T follicular helper cell (primary cell): ENCODE measurements at regions not wholly inside any gene's neighbourhood (a gene's known extent, or its start where the extent isn't known, plus 50 kb on each side); places are given as distances from the start of the nearest gene placed in this dataset.

ENCODE experiments used
- DNase-seq: peaks from one replicate; pipeline ENCODE4 v3.0.0-alpha.2; 2020; ENCODE audit warnings: low read depth

DNA sequence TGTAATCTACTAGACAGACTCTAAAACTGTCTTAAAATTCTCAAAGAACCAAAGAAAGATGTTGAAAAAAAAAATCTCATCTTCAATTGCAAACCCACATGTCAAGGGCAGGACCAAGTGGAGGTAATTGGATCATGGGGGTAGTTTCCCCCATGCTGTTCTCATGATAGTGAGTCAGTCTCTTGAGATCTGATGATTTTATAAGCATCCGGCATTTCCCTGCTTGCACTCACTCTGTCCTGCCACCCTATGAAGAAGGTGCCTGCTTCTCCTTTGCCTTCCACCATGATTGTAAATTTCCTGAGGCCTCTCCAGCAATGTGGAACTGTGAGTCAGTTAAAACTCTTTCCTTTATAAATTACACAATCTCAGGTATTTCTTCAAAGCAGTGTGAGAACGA lies 257.0 kb downstream of the HHIPL2 start:
- no peak for DNase-seq

DNA sequence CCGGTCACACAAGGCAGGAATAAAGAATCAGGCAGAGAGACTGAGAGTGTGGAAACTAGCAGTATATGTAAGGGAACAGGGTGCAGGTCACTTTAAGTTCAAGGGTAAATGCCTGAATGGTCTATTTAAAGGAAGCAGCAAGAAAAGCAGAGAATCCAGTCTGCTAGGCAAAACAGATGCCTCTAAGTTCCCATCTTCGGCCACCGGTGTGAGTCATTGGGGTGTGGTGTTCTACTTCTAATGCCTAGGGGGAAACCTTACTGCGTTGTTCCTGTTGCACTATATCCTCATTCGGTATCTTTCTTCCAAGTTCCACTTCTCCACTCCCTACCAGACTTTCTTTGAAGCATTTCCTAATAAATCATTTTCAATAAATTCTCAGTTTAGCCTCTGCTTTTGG lies 259.9 kb downstream of the HHIPL2 start:
- DNase-seq: no peak

DNA sequence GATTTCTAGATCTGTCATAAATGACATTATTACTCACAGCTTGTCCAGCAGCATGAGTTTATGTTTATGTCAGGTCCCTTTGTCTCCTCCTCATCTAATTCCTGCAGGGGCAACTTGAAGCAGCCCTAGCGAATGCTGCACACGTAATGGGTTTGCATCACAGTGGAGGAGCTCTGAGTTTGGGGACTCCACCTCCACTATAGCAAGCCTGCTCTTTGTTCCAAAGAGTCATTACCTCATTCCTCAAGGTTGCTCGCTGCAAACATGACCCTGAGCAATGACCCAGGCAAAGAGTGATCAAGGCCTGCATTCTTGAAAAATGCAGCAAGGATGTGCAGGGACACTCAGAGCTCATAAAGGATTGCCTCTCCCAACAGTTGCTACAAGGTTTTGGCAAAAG lies 261.9 kb downstream of the HHIPL2 start:
- no peak for DNase-seq

DNA sequence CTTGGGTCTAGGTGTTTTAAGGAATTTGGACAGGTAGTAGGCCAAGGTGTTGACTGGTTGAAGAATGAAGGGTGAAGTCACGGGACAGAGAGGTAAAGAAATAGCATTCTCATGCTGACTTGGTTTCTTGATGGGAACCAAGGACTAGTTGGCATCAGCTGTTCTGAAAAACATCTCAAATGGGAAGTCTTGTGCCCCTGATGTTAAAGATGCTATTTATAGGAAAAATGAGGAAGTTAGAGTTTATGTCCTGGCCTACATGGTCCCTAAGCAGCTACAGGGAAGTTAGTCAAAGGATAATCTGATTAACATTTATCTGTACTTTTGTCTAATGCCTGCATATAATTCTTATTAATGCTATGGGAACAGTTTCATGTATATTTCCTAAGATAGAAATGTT lies 262.4 kb downstream of the HHIPL2 start:
- no peak for DNase-seq

DNA sequence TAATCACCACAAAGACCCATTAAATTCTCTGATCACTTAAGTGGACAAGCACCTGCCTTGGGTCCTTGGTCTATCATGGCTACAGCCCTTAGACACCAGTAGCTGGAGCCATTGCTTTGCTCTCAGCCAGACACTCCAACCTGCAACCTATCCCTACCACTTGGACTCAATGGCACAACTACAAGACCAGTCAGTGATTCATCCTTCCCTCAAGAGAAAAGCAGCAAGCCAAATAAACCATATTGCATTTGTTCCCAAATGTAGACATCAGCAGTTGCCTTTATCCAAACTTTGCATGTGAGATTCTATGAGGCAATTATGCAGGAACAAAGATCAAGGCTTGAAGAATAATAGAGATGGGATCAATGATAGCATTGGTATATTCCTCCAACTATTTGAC lies 263.4 kb downstream of the HHIPL2 start:
- no peak for DNase-seq

DNA sequence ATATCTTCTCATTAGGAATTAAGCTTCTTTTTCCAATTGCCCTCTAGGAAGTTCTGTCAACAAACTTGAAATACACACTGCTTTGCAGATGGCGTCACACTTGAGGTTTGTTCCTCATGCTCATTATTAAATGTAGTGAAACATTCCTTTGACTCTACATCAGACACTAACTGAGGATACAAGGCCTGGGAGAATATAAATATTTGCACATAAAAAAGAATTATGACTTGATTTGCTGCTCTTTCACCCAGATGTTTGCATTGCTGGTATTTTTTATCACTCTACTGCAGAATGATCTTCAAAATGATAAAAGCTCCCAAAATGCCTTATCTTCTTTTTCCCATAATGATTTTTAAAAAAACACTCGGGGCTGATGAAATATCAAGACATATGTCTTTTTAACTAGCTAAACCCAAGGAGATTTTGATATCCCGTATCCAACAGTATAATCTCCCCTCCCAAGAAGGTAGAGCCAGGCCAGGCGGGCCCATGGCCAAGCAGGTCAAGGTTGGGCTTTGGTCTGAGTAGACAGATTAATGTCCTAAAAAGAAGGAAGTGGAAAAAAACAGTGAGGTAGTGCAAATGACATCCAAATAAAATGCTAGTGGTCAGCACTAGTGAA lies 264.6 kb downstream of the HHIPL2 start:
- no peak for DNase-seq

DNA sequence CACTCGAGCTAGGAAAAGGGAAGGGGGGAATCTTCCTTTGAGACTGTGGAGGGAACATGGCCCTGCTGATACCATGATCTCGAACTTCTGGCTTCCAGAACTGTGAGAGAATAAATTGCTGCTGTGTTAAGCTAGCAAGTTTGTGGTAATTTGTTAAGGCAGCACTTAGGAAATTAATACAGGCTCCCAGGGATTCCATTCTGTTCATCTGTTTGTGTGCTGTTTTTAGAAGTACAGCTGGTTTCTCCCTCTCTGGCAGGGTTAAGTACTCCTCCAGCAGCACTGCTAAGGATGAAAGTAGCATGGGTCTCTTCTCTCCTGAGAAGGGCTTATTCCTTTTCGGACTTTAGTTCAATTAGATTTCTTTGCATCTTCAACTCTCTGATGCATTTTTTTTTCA lies 268.3 kb downstream of the HHIPL2 start:
- no peak for DNase-seq

DNA sequence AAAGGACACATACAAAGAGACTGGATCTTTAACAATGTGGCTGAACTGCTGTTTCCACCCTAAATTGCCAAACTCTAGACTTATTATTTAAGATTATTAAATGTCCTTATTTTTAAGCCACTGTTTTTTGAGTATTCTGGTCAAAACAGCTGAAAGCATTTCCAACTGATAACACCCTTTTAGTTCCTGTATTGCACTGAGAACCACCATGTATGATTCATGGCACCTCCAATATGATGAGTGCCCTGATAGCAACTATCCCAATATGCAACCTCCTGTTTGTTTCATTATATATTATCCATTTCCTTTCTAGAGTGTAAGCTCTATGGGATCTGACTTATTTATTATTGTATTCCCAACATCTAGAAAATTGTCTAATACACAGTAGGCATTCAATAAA lies 269.4 kb downstream of the HHIPL2 start:
- no peak for DNase-seq

DNA sequence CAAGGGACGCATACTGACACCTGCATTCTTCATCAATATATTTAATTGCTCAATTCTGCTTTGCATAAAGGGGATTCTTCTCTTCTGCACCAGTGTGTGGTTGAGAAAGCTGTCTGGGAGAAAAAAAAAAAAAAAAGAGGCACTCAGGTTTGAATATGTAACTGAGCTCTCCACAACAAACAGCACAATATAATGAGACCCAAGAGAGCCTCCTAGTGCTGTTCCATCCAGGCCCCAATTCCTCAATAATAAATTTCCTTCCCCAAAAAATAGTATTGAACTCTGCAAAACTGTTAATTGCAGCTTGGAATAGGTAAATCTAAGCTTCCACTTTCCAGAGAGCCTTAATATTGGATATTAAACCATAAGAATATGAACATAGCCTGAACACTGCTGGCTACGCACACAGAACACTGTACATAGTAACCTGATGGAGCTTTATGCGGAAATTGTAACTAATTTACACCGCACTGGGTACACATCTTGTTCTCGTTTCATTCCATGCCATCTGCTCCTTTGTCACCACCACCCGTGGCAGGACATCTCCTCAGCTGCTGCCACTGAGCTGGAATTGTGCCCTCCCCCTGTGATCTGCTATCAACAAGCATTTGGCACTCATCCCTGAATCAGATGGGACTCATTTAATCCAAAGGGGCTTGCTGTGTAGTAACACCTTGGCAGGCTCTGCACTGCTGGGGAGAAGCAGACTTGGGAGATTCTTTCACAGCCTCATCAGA lies 272.0 kb downstream of the HHIPL2 start:
- DNase-seq: no peak

DNA sequence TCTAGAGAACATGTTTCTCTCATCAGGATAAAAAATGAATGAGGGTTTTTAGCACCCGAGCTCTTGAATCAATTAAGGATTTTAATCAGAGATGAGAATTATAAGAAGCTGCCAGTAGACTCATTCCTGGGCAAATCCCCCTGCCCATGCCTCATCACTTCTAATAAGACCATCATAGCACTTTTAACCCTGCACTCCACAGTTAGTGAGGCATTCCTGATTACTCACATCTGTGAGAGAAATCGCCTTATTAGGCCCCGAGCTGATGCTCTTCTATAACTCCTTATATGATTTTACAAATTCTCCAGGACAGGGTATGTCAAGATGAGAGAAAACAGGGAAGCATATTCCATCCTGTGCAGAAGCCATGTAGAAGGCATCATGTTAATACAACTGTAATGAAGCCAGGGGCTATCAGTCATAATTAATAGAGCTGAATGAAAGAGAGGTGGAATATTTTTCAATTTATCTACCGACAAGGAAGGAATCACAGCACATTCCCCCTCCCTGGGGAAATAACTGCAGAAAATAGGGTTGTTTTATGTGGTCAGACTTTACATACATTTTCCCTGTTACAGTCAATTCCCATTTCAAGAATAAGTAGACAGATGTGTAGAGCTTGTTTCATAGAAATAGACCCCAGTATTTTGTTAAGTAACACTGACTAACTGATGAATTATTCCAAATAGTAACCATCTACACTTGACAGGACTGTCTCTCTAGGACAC lies 272.7 kb downstream of the HHIPL2 start:
- DNase-seq: no peak

DNA sequence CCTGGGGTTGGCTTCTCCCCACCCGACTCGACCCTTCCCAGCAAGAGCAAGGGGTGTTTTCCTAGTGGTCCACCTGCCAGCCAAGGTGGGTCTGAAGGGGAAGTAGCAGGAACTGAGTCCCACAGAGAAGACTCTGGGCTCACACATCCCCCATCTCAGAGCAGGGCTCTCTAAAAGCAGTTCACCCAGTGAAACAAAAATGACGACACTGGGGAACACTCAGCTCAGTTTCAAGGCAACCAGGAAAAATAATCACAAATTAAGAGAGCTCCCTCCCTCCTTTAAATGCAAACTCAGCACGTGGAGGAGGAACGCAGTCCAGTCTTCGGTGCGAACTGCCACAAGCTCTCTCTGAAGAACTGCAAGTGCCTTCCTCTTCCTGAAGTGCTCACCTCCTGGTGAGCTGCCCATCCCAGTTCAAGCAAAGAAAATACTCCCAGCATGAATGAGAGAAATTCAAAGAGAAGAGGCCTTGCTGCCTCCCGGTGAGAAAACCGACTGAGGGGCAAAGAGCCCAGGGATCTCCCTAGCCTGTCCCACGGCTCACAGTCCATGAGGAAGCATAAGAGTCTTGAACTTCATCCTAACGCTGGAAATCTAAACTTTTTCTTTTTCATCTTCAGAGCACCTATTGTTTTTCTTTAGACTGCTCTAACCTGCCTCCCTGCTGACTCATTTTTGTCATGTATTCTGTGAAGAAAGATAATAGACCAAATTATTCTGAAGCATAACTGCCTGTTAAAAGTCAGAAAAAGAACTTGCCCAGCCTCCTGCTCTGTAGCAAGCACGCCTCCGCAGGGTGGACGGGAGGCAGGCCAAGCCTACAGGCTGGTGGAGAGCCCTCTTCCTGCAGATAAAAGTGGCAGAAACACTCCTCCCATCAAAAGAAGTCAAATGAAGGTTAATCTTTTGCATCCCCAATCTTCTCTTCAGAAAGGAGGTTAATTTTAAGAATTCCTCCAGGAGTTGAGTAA lies 281.4 kb downstream of the HHIPL2 start:
- no peak for DNase-seq

DNA sequence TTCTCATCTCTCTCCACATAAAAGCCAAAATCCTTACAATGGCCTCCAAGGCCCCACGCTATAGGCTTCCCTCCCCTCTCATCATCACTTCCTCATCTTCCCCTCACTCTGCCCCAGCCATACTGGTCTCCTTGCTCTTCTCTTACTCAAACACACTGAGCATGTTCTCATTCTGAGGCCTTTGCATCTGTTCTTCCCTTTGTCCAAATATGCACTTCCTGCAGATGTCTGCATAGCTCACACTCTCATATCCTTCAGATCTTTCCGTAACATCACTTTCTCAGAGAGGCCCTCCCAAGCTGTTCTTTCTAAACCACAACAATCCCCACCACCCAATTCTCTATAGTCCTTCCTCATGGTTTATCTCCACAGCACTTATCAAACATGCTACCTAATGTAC lies 284.1 kb downstream of the HHIPL2 start:
- no peak for DNase-seq

DNA sequence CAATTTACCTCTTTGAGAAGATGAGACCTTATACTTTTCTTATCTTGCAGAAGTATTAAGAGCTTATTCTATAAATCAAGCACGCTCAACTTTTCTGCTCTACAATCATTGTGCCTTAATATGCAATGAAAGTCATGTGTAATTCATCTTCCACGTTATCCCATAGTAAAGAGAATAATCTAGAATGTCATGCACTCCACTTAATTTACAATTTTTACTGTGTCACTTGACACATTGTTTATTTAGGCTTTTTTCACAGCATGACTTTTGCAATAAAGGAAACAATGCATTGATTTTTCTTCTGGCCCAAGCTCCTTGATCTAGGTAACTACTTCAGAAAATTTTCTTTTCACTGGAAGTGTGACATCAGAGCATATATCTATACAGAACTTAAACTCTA lies 290.9 kb downstream of the HHIPL2 start:
- no peak for DNase-seq

DNA sequence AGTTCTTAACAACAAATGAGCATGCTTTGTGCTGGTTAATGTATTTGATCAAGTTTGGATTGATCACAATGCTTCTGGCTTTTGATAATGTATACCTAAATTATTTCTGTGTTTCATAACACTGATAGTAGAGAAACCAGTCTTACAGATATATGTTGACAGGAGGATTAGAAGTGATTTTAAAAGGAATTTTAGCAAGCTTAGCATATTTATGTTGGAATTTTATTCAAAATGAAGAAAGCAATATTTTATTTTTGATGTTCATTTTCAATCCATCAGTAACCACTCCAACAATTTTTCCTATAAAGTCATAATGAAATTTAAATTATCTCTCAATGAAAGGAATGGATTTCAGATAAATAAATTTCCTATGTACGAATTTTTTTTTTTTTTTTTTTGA lies 291.8 kb downstream of the HHIPL2 start:
- DNase-seq: no peak

DNA sequence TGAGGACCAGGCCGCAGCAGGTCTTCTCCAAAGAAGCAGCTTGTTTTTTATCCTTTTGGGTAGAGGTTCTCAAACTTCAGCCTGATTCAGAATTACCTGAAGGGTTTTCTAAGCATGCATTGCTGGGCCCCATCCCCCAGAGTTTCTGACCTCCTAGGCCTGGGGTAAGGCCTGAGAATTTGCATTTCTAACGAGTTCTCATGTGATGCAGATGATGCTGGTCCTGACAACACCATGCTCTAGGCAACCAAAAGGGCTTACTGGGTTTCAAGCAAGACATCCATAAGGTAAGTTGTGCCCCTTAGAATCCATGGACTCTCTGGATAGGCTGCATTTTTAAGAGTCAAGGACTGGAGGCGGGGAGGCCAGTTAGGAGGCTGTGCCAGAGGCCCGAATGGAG lies 295.1 kb downstream of the HHIPL2 start:
- no peak for DNase-seq

DNA sequence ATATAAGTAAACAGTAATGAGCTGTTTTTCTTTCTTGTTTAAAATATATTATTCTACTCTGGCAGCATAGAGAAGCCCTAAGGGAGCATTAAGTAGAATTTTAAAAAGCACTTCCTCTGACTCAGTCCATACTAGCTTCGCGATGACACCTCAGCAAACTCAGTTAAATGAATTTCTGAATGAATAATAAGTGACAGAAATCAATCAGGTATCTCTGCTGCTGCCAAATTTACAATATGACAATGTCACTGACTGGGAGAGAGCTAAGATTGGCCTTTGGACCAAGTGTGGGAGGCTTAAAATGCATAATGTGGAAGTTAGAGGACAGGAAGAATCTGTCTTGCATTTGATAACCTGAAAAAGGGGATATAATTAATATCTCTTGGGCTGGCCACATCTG lies 296.1 kb downstream of the HHIPL2 start:
- DNase-seq: no peak

DNA sequence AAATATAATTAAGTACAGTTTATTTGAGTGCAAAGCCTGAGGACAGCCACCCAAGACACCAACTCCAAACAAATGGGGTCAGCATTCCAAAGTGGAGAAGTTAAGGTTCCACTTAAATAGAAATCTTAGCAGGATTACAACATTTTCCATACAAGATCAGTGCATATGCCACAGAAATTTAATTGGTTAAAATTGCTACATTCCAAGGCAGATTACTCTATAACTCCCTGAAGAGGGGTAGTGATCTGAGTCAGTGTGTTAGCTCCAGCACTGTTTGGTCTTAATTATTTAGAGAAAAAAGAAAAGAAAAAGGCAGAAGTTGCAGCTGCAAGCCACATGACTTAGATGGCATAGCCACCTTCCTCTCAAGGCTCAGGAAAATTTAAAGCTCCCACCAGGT lies 297.5 kb downstream of the HHIPL2 start:
- DNase-seq: no peak

DNA sequence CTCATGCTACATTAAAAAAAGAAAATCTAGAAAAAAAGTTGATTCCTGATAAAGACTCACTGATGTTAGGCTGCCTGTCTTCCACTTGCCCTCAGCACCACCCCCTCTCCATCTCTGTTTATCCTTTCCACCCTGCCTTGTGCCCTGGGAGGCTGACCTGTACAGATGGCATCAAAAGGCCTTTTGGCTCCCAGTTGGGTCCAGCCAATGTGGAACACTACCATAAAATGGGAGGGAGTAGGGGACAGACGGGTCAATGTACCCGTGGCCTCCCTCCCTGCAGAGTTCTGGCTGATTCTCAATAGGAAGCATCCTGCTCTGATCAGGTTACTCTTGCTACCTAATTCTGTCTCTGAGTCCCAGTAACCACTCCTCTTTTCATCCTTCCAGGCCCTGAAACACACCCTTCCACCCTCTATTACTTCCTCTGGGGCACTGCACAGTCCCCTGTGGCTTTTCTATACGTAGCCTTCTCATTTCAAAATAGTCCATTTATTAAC lies 300.0 kb downstream of the HHIPL2 start:
- DNase-seq: no peak

DNA sequence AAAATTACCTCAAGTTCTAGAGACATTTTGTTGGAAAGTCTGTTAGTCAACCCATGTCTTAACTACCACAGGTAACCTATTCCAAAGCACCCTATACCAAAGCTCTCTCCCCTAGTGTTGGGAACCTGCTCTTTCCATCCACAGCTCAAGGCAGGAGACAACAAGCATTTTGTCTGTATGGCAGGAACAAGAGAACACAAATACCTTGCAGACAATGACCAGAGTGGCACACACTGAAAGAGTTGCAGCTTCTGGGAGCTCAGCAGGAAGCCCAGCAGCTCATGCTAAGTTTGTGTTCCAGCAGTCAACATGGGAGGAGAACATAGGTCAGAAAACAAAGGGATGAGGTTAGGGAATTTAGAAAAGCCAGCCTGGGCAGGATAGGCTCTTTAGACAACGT lies 300.8 kb downstream of the HHIPL2 start:
- DNase-seq: no peak

DNA sequence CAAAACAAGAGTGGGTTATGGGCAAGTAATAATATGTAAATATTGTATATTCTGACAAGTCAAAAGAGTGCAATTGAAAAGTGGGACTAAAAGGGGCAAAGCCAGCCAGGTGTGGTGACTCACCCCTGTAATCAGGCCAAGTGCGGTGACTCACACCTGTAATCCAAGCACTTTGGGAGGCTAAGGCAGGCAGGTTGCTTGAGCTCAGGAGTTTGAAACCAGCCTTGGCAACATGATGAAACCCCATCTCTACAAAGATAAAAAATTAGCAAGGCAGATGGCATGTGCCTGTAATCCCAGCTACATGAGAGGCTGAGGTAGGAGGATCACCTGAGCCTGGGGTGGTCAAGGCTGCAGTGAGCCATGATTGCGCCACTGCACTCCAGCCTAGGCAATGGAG lies 304.0 kb downstream of the HHIPL2 start:
- no peak for DNase-seq

DNA sequence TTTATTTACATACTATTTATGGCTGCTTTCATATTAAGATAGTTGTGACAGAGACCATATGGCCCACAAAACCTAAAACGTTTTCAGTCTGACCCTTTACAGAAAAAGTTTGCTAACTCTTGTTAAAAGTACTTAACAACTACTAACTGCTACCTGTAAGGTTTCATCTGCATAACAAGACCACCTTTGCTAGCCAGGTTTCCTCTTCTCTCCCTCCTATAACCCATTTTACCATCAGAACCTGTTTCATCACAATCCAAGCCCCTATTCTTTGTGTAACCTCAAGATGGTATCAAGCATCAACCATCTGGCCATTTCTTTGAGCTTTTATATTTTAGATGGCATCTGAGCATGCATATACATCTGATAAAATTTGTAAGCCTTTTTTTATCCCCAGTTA lies 305.4 kb downstream of the HHIPL2 start:
- no peak for DNase-seq

DNA sequence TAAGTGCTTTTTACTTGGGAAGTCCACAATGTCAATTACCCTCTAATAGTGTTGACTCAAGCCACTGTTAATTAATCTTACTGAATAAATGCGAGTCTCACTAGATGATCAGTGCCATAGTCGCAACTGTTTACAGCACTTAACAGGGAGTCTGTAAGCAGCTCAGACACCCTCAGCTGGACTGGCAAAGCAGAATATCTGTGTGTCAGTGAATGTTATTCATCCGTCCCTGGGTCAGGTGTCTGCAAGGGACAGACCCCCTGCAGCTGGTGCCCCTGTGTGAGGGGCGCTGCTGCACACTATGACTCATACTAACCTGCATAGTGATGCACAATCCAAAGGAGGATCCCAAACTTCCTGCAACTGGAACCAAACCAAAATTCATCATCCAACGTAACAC lies 306.5 kb downstream of the HHIPL2 start:
- no peak for DNase-seq
